ENCODE measurements at regions not wholly inside any gene's neighbourhood (a gene's known extent, or its start where the extent isn't known, plus 50 kb on each side); places are given as distances from the start of the nearest gene placed in this dataset.

- peak overlapping the region; percentile 98 for H3K27ac ChIP-seq
- TF ChIP-seq CTCF (conservative IDR thresholded peaks at IDR 0.05), result no peak
Observed at GRCh38 chr2:45272549-45273265, 263.5 kb upstream of the SIX2 start.

DNA sequence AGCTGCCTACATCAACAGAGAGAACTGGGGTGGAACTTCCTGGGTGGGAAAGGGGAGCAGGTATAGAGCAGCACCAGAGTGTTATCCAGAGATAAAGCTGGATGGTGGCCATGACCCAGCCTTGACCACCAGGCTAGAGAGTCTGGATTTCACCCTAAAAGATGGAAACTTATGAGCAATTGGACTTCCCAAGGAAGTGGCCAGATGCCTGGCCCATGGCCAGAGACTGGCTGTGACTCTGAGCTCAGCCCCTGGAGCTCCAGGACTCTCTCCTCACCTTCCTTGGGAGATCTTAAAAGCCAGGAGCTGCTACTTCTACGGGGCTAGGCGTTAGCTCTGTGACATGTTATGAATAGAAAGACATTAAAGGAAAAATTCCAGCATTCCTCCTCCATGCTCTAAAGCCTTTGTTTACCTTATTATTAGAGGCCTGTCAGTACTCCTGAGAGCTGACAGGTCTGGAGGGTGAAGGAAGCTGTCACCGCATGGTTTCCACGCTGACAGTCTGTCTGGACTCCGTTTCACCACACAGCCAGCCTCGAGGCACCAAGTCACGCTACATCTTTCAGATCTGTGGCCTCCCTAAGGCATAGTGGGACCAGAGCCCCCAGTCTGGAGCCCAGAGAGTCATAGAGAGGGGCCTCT lies 260.0 kb upstream of the SIX2 start:
- TF ChIP-seq CTCF (conservative IDR thresholded peaks at IDR 0.05), result no peak
- H3K27ac ChIP-seq, result peak overlapping the region; percentile 98

- no peak for TF ChIP-seq CTCF (conservative IDR thresholded peaks at IDR 0.05)
Observed at GRCh38 chr2:45268631-45269030, 259.4 kb upstream of the SIX2 start.

DNA sequence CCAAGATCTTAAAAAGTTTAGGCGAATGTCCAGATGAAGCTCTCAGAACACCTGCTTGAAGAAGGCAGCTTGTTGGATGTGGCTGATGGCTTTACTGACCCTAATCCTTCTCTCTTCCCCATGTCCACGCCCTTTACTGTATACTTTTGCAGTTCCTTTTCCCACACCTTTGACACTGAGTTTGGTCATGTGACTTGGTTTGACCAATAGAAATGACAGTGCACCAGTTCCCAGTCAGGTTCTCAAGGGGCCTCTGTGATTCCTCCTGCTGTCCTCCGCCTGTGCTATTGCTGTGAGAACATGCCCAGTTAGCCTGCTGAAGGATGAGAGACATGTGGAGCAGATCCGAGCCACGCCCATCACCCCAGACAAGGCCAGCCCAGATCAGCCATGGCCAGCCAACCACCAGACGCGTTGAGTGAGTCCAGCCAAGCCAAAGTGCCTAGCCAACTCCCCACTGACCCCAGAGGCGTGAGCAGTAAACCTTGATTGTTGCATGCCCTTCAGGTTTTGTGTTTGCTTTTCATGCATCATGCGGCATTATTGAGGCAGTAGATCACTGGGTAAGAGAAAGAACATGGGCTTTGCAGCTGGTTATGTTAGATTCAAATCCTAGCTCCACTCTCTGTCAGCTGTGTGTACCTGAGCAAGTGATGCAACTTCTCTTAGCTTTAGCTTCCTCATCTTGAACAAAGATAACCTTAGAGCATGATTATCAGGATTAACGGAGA lies 258.0 kb upstream of the SIX2 start:
- no peak for TF ChIP-seq CTCF (conservative IDR thresholded peaks at IDR 0.05)
- H3K27ac ChIP-seq, result no peak overlapping the region; the same call in 1 of the 2 replicates

More at GRCh38 chr2:45268631-45269030, 259.4 kb upstream of the SIX2 start:
- peak overlapping the region; percentile 98; the same call in 1 of the 2 replicates for H3K27ac ChIP-seq

DNA sequence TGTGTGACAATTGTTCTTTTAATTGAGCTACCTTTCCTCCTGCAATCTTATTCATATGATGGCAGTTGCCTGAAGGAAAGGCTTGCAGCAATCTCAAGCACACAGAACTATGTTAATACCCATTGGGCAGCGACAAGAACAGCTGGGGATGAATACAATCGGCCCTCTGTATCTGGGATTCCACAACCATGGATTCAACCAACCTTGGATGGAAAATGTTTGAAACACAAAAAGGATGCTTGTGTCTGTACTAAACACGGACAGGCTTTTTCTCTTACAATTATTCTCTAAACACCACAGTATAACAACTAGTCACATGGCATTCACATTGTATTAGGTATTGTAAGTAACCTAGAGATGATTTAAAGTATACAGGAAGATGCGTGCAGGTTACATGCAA lies 256.1 kb upstream of the SIX2 start:
- no peak overlapping the region for H3K27ac ChIP-seq
- TF ChIP-seq CTCF (conservative IDR thresholded peaks at IDR 0.05), result no peak

DNA sequence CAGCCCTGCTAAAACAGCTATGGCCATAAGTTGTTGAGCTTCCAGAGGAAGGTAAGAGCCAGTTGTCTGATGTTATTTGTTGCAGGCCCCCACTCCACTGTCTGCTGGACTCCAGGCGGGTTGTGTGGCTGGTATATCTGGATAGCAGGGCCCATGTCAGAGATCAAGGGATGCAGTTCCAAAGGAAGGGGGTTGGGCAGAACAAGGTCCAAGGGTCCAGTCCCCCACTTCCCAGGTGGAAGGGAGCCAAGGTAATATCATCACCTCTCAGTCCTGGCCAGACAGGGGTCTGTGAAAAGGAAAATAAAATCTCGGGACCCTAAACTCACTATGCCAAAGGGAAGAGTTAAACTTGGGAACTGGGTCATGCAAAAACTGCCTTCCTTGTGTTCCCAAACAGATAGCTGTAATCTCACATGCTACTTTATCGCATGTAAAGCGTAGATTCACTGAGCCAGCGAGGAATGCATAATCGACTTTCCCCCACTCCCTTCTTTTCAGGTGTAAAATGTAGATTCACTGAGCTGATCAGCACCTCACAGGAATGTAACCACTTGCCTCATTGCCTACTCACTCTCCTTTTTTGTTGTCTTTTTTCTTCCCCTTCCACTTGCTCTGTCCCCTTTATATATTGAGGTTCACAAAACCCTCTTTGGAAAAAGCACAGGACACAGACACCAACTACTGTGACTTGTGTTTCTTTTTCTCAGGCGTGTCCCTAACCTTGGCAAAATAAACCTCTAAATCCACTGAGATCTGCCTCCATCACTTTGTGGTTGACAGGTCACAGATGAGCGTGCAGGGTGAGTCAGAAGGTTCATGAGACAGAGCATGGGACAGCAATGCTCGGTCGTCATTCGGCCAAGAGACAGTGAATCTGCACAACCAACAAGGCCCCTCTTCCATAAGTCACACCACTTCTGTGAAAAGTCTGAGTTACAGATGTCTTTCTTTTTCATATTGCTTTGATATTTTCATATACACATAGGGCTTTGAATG lies 255.3 kb upstream of the SIX2 start:
- H3K27ac ChIP-seq, result no peak overlapping the region; the same call in 1 of the 2 replicates
- no peak for TF ChIP-seq CTCF (conservative IDR thresholded peaks at IDR 0.05)

Data from VCaP (cell line).